Subcutaneous abdominal adipose tissue (tissue), 5 donors: ENCODE measurements at regions not wholly inside any gene's neighbourhood (a gene's known extent, or its start where the extent isn't known, plus 50 kb on each side); places are given as distances from the start of the nearest gene placed in this dataset.
A peak's percentile ranks its signal among the peaks of the same experiment; 100 is the strongest.
"Not testable (repeated sequence)": the region's sequence is repeated elsewhere in the genome, so short reads cannot be mapped to it uniquely, and the experiment has no call there.

ENCODE experiments used
- H3K27ac ChIP-seq: one replicate; pipeline ENCODE4 v1.7.0; 2013; ENCODE audit warnings: low read depth, mild to moderate bottlenecking, inconsistent platforms, low read length, moderate library complexity
- H3K27me3 ChIP-seq, 5 donors: one replicate each; pipeline ENCODE4 v1.7.0; 2013; ENCODE audit warnings: low read length in 5 of 5, inconsistent platforms in 1 of 5; ENCODE audit not compliant: control insufficient read depth in 5 of 5, insufficient read depth in 4 of 5
- H3K36me3 ChIP-seq, 5 donors: one replicate each; pipeline ENCODE4 v1.7.0; 2013; ENCODE audit warnings: low read length in 5 of 5; ENCODE audit not compliant: control insufficient read depth in 5 of 5, insufficient read depth in 5 of 5
- H3K4me1 ChIP-seq, 5 donors: one replicate each; pipeline ENCODE4 v1.7.0; 2013; ENCODE audit warnings: low read length in 5 of 5, mild to moderate bottlenecking in 3 of 5, moderate library complexity in 1 of 5; ENCODE audit not compliant: control insufficient read depth in 5 of 5, insufficient read depth in 5 of 5
- H3K4me3 ChIP-seq, 5 donors: one replicate each; pipeline ENCODE4 v1.7.0; 2013; ENCODE audit warnings: low read length in 5 of 5, low read depth in 1 of 5
- H3K9ac ChIP-seq, 5 donors: one replicate each; pipeline ENCODE4 v1.7.0; 2013; ENCODE audit warnings: low read length in 5 of 5, mild to moderate bottlenecking in 4 of 5, moderate library complexity in 3 of 5
- H3K9me3 ChIP-seq, 5 donors: one replicate each; pipeline ENCODE4 v1.7.0; 2013; ENCODE audit warnings: low read length in 5 of 5; ENCODE audit not compliant: control insufficient read depth in 5 of 5
- donor health status: healthy.
- donor health status: healthy.
- donor health status: healthy.
- donor health status: healthy.
- donor health status: healthy.

GRCh38 chr1:19024532-19024931 is 68.1 kb upstream of the IFFO2 start:
- Histone ChIP-seq H3K4me1 (no peaks in the 10 kb centered on the region), H3K27me3 (peaks cover 0 to 15% (median 4%) of the 10 kb centered on the region in 5 donors), H3K9me3 (no peaks in the 10 kb centered on the region), H3K9ac (no peak overlapping the region), H3K36me3 (no peaks in the 10 kb centered on the region), H3K27ac (no peak overlapping the region), H3K4me3 (no peak overlapping the region)

GRCh38 chr1:19023787-19024186 is 67.3 kb upstream of the IFFO2 start:
- Histone ChIP-seq H3K4me3 (no peak overlapping the region), H3K27me3 (peaks cover 0 to 8% (median 4%) of the 10 kb centered on the region in 5 donors), H3K9ac (no peak overlapping the region), H3K27ac (no peak overlapping the region), H3K36me3 (no peaks in the 10 kb centered on the region), H3K9me3 (no peaks in the 10 kb centered on the region), H3K4me1 (no peaks in the 10 kb centered on the region)

DNA sequence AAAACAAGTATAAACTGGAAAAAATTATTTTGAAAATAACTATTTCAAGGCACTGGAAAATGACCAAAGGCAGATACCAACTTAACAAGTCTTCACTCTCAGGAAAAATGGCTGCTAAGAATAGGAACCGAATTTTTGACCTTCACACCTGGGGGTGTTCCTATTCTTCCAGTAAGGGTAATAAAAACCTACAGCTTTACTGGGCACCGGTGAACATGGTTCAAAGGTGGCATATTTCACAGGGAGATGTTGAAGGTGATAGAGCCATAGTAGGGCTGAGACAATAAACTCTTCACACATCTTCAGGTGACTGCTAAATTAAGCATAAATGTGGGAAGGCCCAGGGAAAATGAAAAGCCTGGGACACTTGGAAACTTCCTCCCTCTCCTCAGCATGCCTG is 65.4 kb upstream of the IFFO2 start:
- no peak overlapping the region for H3K9ac ChIP-seq
- H3K36me3 ChIP-seq = no peaks in the 10 kb centered on the region
- no peaks in the 10 kb centered on the region for H3K27me3 ChIP-seq
- no peak overlapping the region for H3K4me3 ChIP-seq
- H3K27ac ChIP-seq = no peak overlapping the region
- no peaks in the 10 kb centered on the region for H3K9me3 ChIP-seq
- no peaks in the 10 kb centered on the region for H3K4me1 ChIP-seq

DNA sequence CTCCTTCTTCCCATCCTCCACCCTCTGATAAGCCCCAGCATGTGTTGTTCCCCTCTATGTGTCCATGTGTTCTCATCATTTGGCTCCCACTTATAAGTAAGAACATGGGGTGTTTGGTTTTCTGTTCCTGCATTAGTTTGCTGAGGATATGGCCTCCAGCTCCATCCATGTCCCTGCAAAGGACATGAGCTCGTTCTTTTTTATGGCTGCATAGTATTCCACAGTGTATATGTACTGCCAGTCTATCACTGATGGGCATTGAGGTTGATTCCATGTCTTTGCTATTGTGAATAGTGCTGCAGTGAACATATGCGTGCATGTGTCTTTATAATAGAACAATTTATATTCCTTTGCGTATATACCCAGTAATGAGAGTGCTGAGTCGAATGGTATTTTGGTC is 62.8 kb upstream of the IFFO2 start:
- H3K9me3 ChIP-seq, H3K36me3 ChIP-seq, H3K4me3 ChIP-seq, H3K9ac ChIP-seq, H3K27me3 ChIP-seq, H3K27ac ChIP-seq, H3K4me1 ChIP-seq: not testable (repeated sequence)

DNA sequence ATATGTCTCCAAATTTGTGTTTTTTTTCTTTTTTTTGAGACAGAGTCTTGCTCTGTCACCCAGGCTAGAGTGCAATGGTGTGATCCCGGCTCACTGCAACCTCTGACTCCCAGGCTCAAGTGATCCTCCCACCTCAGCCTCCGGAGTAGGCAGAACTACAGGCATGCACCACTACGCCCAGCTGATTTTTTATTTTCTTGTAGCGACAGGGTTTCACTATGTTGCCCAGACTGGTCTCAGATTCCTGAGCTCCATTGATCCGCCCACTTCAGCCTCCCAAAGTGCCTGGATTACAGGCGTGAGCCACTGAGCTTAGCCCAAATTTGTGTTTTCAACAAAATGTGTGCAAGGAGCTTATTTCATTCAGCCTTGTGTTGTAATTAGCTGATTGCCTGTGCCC is 59.0 kb upstream of the IFFO2 start:
- Histone ChIP-seq H3K4me3 (no peak overlapping the region), H3K9ac (no peak overlapping the region), H3K36me3 (no peaks in the 10 kb centered on the region), H3K9me3 (no peaks in the 10 kb centered on the region), H3K4me1 (peaks cover 3 to 22% (median 19%) of the 10 kb centered on the region in 5 donors), H3K27me3 (no peaks in the 10 kb centered on the region), H3K27ac (no peak overlapping the region)

GRCh38 chr1:19014765-19015164 is 58.3 kb upstream of the IFFO2 start:
- H3K27ac ChIP-seq = no peak overlapping the region

GRCh38 chr1:19013826-19014548 is 57.5 kb upstream of the IFFO2 start:
- no peak overlapping the region for H3K9ac ChIP-seq
- no peaks in the 10 kb centered on the region for H3K27me3 ChIP-seq
- H3K9me3 ChIP-seq = no peaks in the 10 kb centered on the region
- no peak overlapping the region for H3K4me3 ChIP-seq
- H3K36me3 ChIP-seq = no peaks in the 10 kb centered on the region
- peaks cover 3 to 24% (median 21%) of the 10 kb centered on the region in 5 donors for H3K4me1 ChIP-seq
- no peak overlapping the region for H3K27ac ChIP-seq

More at GRCh38 chr1:19014765-19015164, 58.3 kb upstream of the IFFO2 start:
- H3K9me3 ChIP-seq = no peaks in the 10 kb centered on the region
- H3K4me3 ChIP-seq = no peak overlapping the region
- H3K36me3 ChIP-seq = no peaks in the 10 kb centered on the region
- H3K4me1 ChIP-seq = peaks cover 3 to 24% (median 21%) of the 10 kb centered on the region in 5 donors
- H3K9ac ChIP-seq = no peak overlapping the region
- no peaks in the 10 kb centered on the region for H3K27me3 ChIP-seq

DNA sequence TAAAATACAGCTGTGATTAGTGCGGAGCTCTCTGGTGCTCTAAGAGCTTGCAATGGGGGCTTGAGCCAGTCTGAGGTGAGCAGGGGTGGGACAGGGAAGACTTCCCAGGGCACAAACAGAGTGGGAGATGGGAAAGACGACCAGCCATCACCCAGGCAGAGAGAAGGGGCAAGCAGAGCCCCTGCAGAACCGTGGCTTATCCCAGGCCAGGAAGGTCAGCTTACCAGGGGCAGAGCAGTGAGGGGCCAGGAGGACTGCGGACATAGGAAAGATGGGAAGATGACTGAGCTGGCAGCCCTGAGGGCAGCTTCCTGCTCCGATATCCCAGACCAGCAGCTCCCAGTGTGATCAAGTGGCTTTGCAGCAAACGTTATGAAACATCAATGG is 55.4 kb upstream of the IFFO2 start:
- H3K27ac ChIP-seq = peak overlapping the region; percentile 75
- H3K9me3 ChIP-seq = no peaks in the 10 kb centered on the region
- H3K4me1 ChIP-seq = peaks cover 3 to 32% (median 21%) of the 10 kb centered on the region in 5 donors
- no peaks in the 10 kb centered on the region for H3K27me3 ChIP-seq
- H3K36me3 ChIP-seq = no peaks in the 10 kb centered on the region
- no peak overlapping the region for H3K4me3 ChIP-seq
- H3K9ac ChIP-seq = peak overlapping the region in 2 of 5 donors; percentile 2 to 27

DNA sequence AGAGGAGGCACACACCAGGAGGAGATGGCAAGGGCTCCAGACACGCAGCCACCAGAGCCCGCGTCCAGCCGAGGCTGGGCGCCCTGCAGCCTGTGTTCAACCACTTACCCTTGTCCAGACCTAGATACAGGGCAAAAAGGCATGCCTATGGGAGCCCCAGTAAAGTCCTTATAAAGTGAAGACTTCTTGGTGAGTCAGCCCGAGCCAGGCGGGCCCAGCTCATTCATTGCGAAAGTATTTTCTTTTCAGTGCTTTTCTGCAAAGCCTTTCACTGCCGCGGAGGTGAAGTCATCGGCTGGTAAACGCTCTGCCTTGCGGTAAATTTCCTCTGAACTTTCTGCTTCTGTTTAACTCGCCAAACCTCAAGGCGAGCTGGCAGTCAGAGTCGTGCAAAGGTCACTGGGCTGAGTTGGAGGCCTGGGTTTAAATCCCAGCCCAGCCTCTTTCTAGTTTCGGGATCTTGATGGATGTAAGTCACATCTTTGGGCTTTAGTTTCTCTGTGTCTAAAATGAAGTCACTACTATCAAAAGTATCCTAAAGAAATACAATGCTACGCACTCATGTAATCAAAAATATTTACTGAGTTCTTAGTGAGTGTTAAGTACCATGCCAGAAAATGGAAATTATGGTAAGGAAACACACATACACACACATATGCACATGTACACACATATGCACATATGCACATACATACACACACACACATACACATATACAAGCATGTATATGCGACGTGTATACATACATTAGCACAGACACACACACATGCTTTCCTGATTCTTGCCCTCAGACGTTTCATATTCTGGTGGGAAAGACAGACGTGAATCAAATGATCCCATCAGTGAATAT is 54.7 kb upstream of the IFFO2 start:
- Histone ChIP-seq H3K4me3 (no peak overlapping the region), H3K4me1 (peaks cover 3 to 35% (median 21%) of the 10 kb centered on the region in 5 donors), H3K27me3 (no peaks in the 10 kb centered on the region), H3K9ac (peak overlapping the region in 2 of 5 donors; percentile 27 to 32), H3K36me3 (no peaks in the 10 kb centered on the region), H3K9me3 (no peaks in the 10 kb centered on the region), H3K27ac (peak overlapping the region; percentile 75)

- H3K9ac ChIP-seq = peak overlapping the region in 1 of 5 donors; percentile 32
- no peaks in the 10 kb centered on the region for H3K9me3 ChIP-seq
- no peak overlapping the region for H3K4me3 ChIP-seq
- H3K27me3 ChIP-seq = no peaks in the 10 kb centered on the region
- H3K27ac ChIP-seq = peak overlapping the region; percentile 75
- peaks cover 3 to 35% (median 21%) of the 10 kb centered on the region in 5 donors for H3K4me1 ChIP-seq
- H3K36me3 ChIP-seq = no peaks in the 10 kb centered on the region
Observed at GRCh38 chr1:19010503-19010902, 54.0 kb upstream of the IFFO2 start.
